H1 (cell line): ENCODE measurements at regions not wholly inside any gene's neighbourhood (a gene's known extent, or its start where the extent isn't known, plus 50 kb on each side); places are given as distances from the start of the nearest gene placed in this dataset.

Experiments used
- CTCF ChIA-PET: fragments of 300-600 bp; sonication (Branson Sonifier 250); formaldehyde crosslinking; loops from one replicate; lab custom pipeline; 2021; ENCODE audit not compliant: partially characterized antibody; lab: Charles Lee
- POLR2A ChIA-PET: fragments of 300-600 bp; sonication (Branson Sonifier 250); formaldehyde crosslinking; loops from one replicate; lab custom pipeline; 2021; ENCODE audit warnings: inconsistent platforms; ENCODE audit not compliant: partially characterized antibody; lab: Charles Lee
- DNase-seq, 2 experiments: peaks; one replicate each; pipeline versions ENCODE4 v3.0.0 to v3.0.0-alpha.2; 2010 to 2022; ENCODE audit warnings: low spot score in 2 of 2, low read depth in 1 of 2, mixed read lengths in 1 of 2
- FAIRE-seq: peaks from 2 replicates; lab custom pipeline; 2011; peaks lifted over from hg19 to GRCh38; lab: Jason Lieb, UNC
- H2AFZ ChIP-seq: 2 replicates; pipeline ENCODE4 v1.8.1; 2012; ENCODE audit warnings: low read length, inconsistent platforms
- H2AK5ac ChIP-seq: 2 replicates; pipeline ENCODE4 v1.6.1; 2013; ENCODE audit warnings: low read depth, low read length
- H2BK120ac ChIP-seq: replicated peaks from 2 replicates; pipeline ENCODE3; 2013; ENCODE audit warnings: low read depth, low read length, inconsistent platforms
- H2BK12ac ChIP-seq: 2 replicates; pipeline ENCODE4 v1.6.1; 2013; ENCODE audit warnings: low read depth, low read length
- H2BK15ac ChIP-seq: 2 replicates; pipeline ENCODE4 v1.6.1; 2013; ENCODE audit warnings: low read length
- H2BK20ac ChIP-seq: 2 replicates; pipeline ENCODE4 v1.6.1; 2013; ENCODE audit warnings: low read length
- H2BK5ac ChIP-seq: 2 replicates; pipeline ENCODE4 v1.6.1; 2013; ENCODE audit warnings: low read depth, low read length
- H3K14ac ChIP-seq: 2 replicates; pipeline ENCODE4 v1.6.1; 2013; ENCODE audit warnings: inconsistent platforms; ENCODE audit not compliant: insufficient read length
- H3K18ac ChIP-seq: 2 replicates; pipeline ENCODE4 v1.6.1; 2013; ENCODE audit warnings: low read length; ENCODE audit errors: extremely low read depth
- H3K23ac ChIP-seq: 2 replicates; pipeline ENCODE4 v1.6.1; 2013; ENCODE audit warnings: inconsistent platforms; ENCODE audit not compliant: insufficient read length
- H3K23me2 ChIP-seq: 2 replicates; pipeline ENCODE4 v1.6.1; 2013; ENCODE audit warnings: low read depth, low read length
- H3K27ac ChIP-seq: 2 replicates; pipeline ENCODE4 v1.6.1; 2011; ENCODE audit warnings: low read depth, low read length, inconsistent platforms
- H3K27me3 ChIP-seq, 4 experiments: replicated peaks in 1 of 4; 1 replicate in 1 of 4; 2 replicates in 3 of 4; pipeline versions ENCODE4 v1.6.1 to v1.8.1; 2011 to 2013; ENCODE audit warnings: low read length in 3 of 4, mild to moderate bottlenecking in 3 of 4, inconsistent platforms in 2 of 4, mixed read lengths in 2 of 4, moderate library complexity in 1 of 4; ENCODE audit not compliant: control insufficient read depth in 3 of 4, insufficient read depth in 3 of 4; ENCODE audit errors: extremely low read depth in 1 of 4
- H3K36me3 ChIP-seq, 4 experiments: 2 replicates each; pipeline versions ENCODE4 v1.6.1 to v1.8.1; 2011 to 2013; ENCODE audit warnings: mild to moderate bottlenecking in 4 of 4, low read length in 3 of 4, moderate library complexity in 2 of 4, control low read depth in 1 of 4, inconsistent platforms in 1 of 4; ENCODE audit not compliant: insufficient read depth in 4 of 4, control insufficient read depth in 2 of 4
- H3K4ac ChIP-seq: replicated peaks from 2 replicates; pipeline ENCODE3; 2013; ENCODE audit warnings: low read length, low read depth, mixed read lengths, inconsistent platforms; ENCODE audit not compliant: insufficient read length
- H3K4me1 ChIP-seq, 4 experiments: replicated peaks in 1 of 4; 1 replicate in 1 of 4; 2 replicates in 3 of 4; pipeline versions ENCODE4 v1.6.1 to v1.8.1; 2011 to 2013; ENCODE audit warnings: low read length in 3 of 4, inconsistent platforms in 2 of 4, mixed read lengths in 1 of 4; ENCODE audit not compliant: insufficient read depth in 4 of 4, control insufficient read depth in 3 of 4
- H3K4me2 ChIP-seq, 2 experiments: 2 replicates each; pipeline versions ENCODE4 v1.6.1 to v1.8.1; 2011 to 2013; ENCODE audit warnings: low read depth in 2 of 2, low read length in 2 of 2, control low read depth in 1 of 2, inconsistent platforms in 1 of 2, mild to moderate bottlenecking in 1 of 2; ENCODE audit not compliant: insufficient read depth in 1 of 2
- H3K4me3 ChIP-seq, 4 experiments: fragments of 200-600, 300-600 bp in 1 of 4; sonication (generic), shearing (Covaris generic), sonication (Bioruptor Twin) in 1 of 4; 2 replicates each; pipeline versions ENCODE4 v1.5.1 to v1.8.1; 2011 to 2016; ENCODE audit warnings: low read length in 4 of 4, low read depth in 3 of 4, control low read depth in 2 of 4, inconsistent platforms in 2 of 4, mild to moderate bottlenecking in 2 of 4, mixed read lengths in 1 of 4, moderate library complexity in 1 of 4; ENCODE audit not compliant: insufficient read depth in 2 of 4; ENCODE audit errors: extremely low read depth in 1 of 4
- H3K56ac ChIP-seq: replicated peaks from 2 replicates; pipeline ENCODE3; 2013; ENCODE audit warnings: low read depth, mild to moderate bottlenecking, mixed read lengths, low read length, inconsistent platforms; ENCODE audit not compliant: insufficient read length
- H3K79me1 ChIP-seq: 2 replicates; pipeline ENCODE4 v1.6.1; 2013; ENCODE audit warnings: low read depth, low read length, control low read depth
- H3K79me2 ChIP-seq, 2 experiments: 2 replicates each; pipeline versions ENCODE4 v1.6.1 to v1.8.1; 2012 to 2013; ENCODE audit warnings: low read length in 2 of 2, mild to moderate bottlenecking in 2 of 2, inconsistent platforms in 1 of 2; ENCODE audit not compliant: insufficient read depth in 2 of 2, control insufficient read depth in 1 of 2
- H3K9ac ChIP-seq, 4 experiments: replicated peaks in 1 of 4; 1 replicate in 1 of 4; 2 replicates in 3 of 4; pipeline versions ENCODE4 v1.6.1 to v1.8.1; 2011 to 2013; ENCODE audit warnings: low read depth in 3 of 4, low read length in 3 of 4, control low read depth in 2 of 4, mild to moderate bottlenecking in 2 of 4, moderate library complexity in 2 of 4, inconsistent platforms in 1 of 4; ENCODE audit errors: extremely low read depth in 1 of 4
- H3K9me3 ChIP-seq, 2 experiments: 2 replicates each; pipeline versions ENCODE4 v1.6.1 to v1.8.1; 2012 to 2013; ENCODE audit warnings: mild to moderate bottlenecking in 2 of 2, moderate library complexity in 2 of 2, control low read depth in 1 of 2, inconsistent platforms in 1 of 2, low read depth in 1 of 2, low read length in 1 of 2, mixed read lengths in 1 of 2; ENCODE audit not compliant: insufficient read depth in 2 of 2
- H4K20me1 ChIP-seq, 2 experiments: replicated peaks in 1 of 2; 2 replicates each; pipeline versions ENCODE3 to v1.8.1; 2011 to 2013; ENCODE audit warnings: inconsistent platforms in 2 of 2, low read length in 2 of 2, mild to moderate bottlenecking in 1 of 2; ENCODE audit not compliant: insufficient read depth in 2 of 2, control insufficient read depth in 1 of 2
- H4K5ac ChIP-seq: 2 replicates; pipeline ENCODE4 v1.6.1; 2013; ENCODE audit warnings: low read length, low read depth, mixed read lengths, inconsistent platforms; ENCODE audit not compliant: insufficient read length
- H4K8ac ChIP-seq: 2 replicates; pipeline ENCODE4 v1.8.0; 2013; ENCODE audit warnings: mild to moderate bottlenecking, moderate library complexity, low read length, inconsistent platforms; ENCODE audit not compliant: insufficient read depth; ENCODE audit errors: extremely low read depth
- H4K91ac ChIP-seq: replicated peaks from 2 replicates; pipeline ENCODE3; 2013; ENCODE audit warnings: low read length, mixed read lengths, inconsistent platforms; ENCODE audit not compliant: insufficient read length
- BRCA1 ChIP-seq: IDR thresholded peaks from 2 replicates; pipeline ENCODE4 v1.6.1; 2012; ENCODE audit warnings: low read depth, low read length, improper control_type of control experiment
- HDAC6 ChIP-seq: IDR thresholded peaks from one replicate; pipeline ENCODE4 v1.7.1; 2012; ENCODE audit warnings: low read depth, mild to moderate bottlenecking, inconsistent platforms, low read length, moderate library complexity
- NANOG ChIP-seq: IDR thresholded peaks from 2 replicates; pipeline ENCODE4 v1.6.1; 2011; ENCODE audit warnings: low read length, low read depth, mild to moderate bottlenecking, inconsistent platforms; ENCODE audit not compliant: insufficient read depth, poor library complexity, severe bottlenecking
- RAD21 ChIP-seq, 2 experiments: IDR thresholded peaks in 1 of 2; conservative IDR thresholded peaks in 1 of 2; 2 replicates each; pipeline ENCODE4 v1.6.1; 2011; ENCODE audit warnings: low read depth in 2 of 2, low read length in 2 of 2, improper control_type of control experiment in 1 of 2, inconsistent platforms in 1 of 2, mild to moderate bottlenecking in 1 of 2, moderate library complexity in 1 of 2
- RNF2 ChIP-seq: fragments of 200-900, 300-1000 bp; sonication (generic); IDR thresholded peaks from 2 replicates; pipeline ENCODE4 v1.7.1; 2016; ENCODE audit warnings: borderline replicate concordance, low read depth, mild to moderate bottlenecking, antibody characterized with exemption, low read length; ENCODE audit not compliant: poor library complexity, severe bottlenecking; ENCODE audit errors: missing control alignments
- SP2 ChIP-seq: IDR thresholded peaks from 2 replicates; pipeline ENCODE4 v1.6.1; 2012; ENCODE audit warnings: mild to moderate bottlenecking, low read length, inconsistent platforms
- TAF1 ChIP-seq: IDR thresholded peaks from 2 replicates; pipeline ENCODE4 v1.6.1; 2011; ENCODE audit warnings: mild to moderate bottlenecking, low read depth, low read length
- WGBS, 2 experiments: shearing (Covaris generic) in 1 of 2; methylation state at CpG; one replicate each; pipeline versions ENCODE4 v1.1.6 to v1.1.7; 2013 to 2015; ENCODE audit warnings: low lambda C conversion rate in 2 of 2, mixed read lengths in 2 of 2, inconsistent platforms in 1 of 2, low coverage in 1 of 2, missing lambda C conversion rate in 1 of 2; ENCODE audit not compliant: insufficient replicate concordance in 2 of 2, insufficient coverage in 1 of 2, insufficient read length in 1 of 2; ENCODE audit errors: extremely low coverage in 1 of 2, missing lambda C conversion rate in 1 of 2; 5-methylcytosine and 5-hydroxymethylcytosine counted together

GRCh38 chr3:146827836-146828235 lies 222.7 kb upstream of the PLSCR5 start:
- H2BK12ac ChIP-seq: no peak overlapping the region
- FAIRE-seq (no peak), DNase-seq (no peak)
- H3K79me2 ChIP-seq: no peaks in the 10 kb centered on the region
- no peaks in the 10 kb centered on the region for H4K20me1 ChIP-seq
- CTCF ChIA-PET: interaction anchor here (0.6 kb wide), 1 partner anchor 190 kb away, joined by 3 read pairs; no protein-coding TSS in a partner anchor
- H3K79me1 ChIP-seq: no peaks in the 10 kb centered on the region
- no peaks in the 10 kb centered on the region for H3K4me1 ChIP-seq
- no peak overlapping the region for H4K5ac ChIP-seq
- H3K14ac ChIP-seq: no peak overlapping the region
- no peak overlapping the region for H3K4me3 ChIP-seq
- H3K56ac ChIP-seq: no peak overlapping the region
- no peak overlapping the region for H2BK15ac ChIP-seq
- no peaks in the 10 kb centered on the region for H3K36me3 ChIP-seq
- H2AK5ac ChIP-seq: no peak overlapping the region
- H3K18ac ChIP-seq: no peak overlapping the region
- peaks cover 0 to 1% (median 0%) of the 10 kb centered on the region in 4 experiments; a peak in 1 of 7 replicates for H3K27me3 ChIP-seq
- 62% methylated on average over 1 of the region's 1 CpG; no CpG with 5 or more reads in 1 of the 2 experiments for WGBS, 2 experiments
- H3K27ac ChIP-seq: no peak overlapping the region
- POLR2A ChIA-PET: no interaction called here
- no peak overlapping the region for H2BK5ac ChIP-seq
- H2BK120ac ChIP-seq: no peak overlapping the region
- no peaks in the 10 kb centered on the region for H3K23me2 ChIP-seq
- H3K9me3 ChIP-seq: no peaks in the 10 kb centered on the region
- no peak overlapping the region for H2BK20ac ChIP-seq
- H2AFZ ChIP-seq: no peak overlapping the region
- H3K4ac ChIP-seq: no peak overlapping the region
- H3K23ac ChIP-seq: no peak overlapping the region
- no peak overlapping the region for H4K91ac ChIP-seq
- H3K9ac ChIP-seq: no peak overlapping the region
- H3K4me2 ChIP-seq: no peak overlapping the region
- H4K8ac ChIP-seq: no peak overlapping the region
- TF ChIP-seq NANOG (no peak), HDAC6 (no peak), RAD21 (IDR thresholded peaks at IDR 0.05 in 1 of 2, conservative IDR thresholded peaks at IDR 0.05 in 1 of 2; ENCODE audit: low read depth in 2 of 2, low read length in 2 of 2) (no peak), TAF1 (no peak), SP2 (no peak), BRCA1 (no peak), RNF2 (no peak)
- TF ChIP-seq, all 59 proteins: peak for 0
